ENCODE measurements at regions not wholly inside any gene's neighbourhood (a gene's known extent, or its start where the extent isn't known, plus 50 kb on each side); places are given as distances from the start of the nearest gene placed in this dataset.

GRCh38 chr5:3105172-3105571, 353.7 kb upstream of the IRX2 start:
- H3K9me3 ChIP-seq (ENCODE audit: control insufficient read depth, insufficient read depth, low read depth, low read length): no peaks in the 10 kb centered on the region
- no peak for DNase-seq (ENCODE audit: low read depth, low spot score)
- BruUV-seq (replicated peaks): no TSS peak
- H3K27me3 ChIP-seq (ENCODE audit: control insufficient read depth, insufficient read depth, low read length): no peaks in the 10 kb centered on the region
- intact Hi-C loops (cut with micrococcal nuclease; ENCODE audit: unreplicated experiment): no loop called here
- ChIA-PET CTCF (no interaction called here), POLR2A (no interaction called here)
- H3K36me3 ChIP-seq (ENCODE audit: control insufficient read depth, insufficient read depth, low read length): no peaks in the 10 kb centered on the region
- no peak for ATAC-seq
- no peak overlapping the region for H3K27ac ChIP-seq (ENCODE audit: low read length)
- no peak for TF ChIP-seq CTCF (IDR thresholded peaks at IDR 0.05)
- TF ChIP-seq REST (IDR thresholded peaks at IDR 0.05; ENCODE audit: insufficient read depth in 1 of 2, low read depth in 2 of 2, low read length in 1 of 2): no peak
- TF ChIP-seq SIN3A (IDR thresholded peaks at IDR 0.05; ENCODE audit: borderline replicate concordance, insufficient read depth, low read depth, low read length): no peak
- no peak for TF ChIP-seq POLR2AphosphoS5 (IDR thresholded peaks at IDR 0.05; ENCODE audit: low read depth, low read length)
- TF ChIP-seq TCF7L2 (IDR thresholded peaks at IDR 0.05; ENCODE audit: low read depth, low read length): no peak
- no peak overlapping the region for H3K4me3 ChIP-seq (ENCODE audit: low read depth in 2 of 2, low read length in 2 of 2)
- H3K4me1 ChIP-seq (ENCODE audit: control insufficient read depth, insufficient read depth, low read length): no peaks in the 10 kb centered on the region
- in situ Hi-C loops (cut with HindIII; ENCODE audit: low pct_unique_long_range_greater_than_20kb, low sequenced_read_pairs): no loop called here

DNA sequence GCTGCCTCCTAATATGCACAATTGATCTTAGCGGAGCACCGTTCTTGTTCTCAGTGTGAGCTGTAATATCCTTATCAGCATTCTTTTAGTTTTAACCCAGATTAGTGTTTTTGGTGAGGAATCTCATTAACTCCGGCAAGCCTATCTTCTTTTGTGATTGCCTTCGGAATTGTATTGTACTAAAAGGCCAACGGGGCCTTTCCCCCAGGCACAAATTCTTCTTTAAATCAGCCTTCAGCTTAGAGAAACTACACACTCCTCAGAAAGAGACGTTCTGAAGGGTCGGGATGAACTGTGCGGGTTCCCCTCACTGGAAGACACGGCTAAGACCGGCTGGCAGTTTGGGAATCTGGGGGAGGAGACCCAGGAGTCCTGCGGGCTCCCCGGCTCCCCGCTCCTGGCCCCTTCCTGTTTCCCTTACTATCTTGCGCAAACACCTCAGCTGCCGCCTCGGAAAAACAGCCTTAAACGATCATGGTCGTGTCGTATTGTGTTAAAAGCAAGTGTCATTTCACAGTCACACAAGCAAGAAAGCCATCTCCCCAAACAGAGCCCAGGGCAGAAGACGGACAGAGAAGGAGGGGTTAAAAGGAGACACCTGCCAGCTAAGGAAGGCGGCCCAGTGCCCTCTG, 353.1 kb upstream of the IRX2 start:
- Histone ChIP-seq H3K4me1 (ENCODE audit: control insufficient read depth, insufficient read depth, low read length) (no peaks in the 10 kb centered on the region), H3K36me3 (ENCODE audit: control insufficient read depth, insufficient read depth, low read length) (no peaks in the 10 kb centered on the region), H3K9me3 (ENCODE audit: control insufficient read depth, insufficient read depth, low read depth, low read length) (no peaks in the 10 kb centered on the region), H3K27me3 (ENCODE audit: control insufficient read depth, insufficient read depth, low read length) (no peaks in the 10 kb centered on the region), H3K27ac (ENCODE audit: low read length) (no peak overlapping the region), H3K4me3 (ENCODE audit: low read depth in 2 of 2, low read length in 2 of 2) (no peak overlapping the region)
- in situ Hi-C loops (cut with HindIII; ENCODE audit: low pct_unique_long_range_greater_than_20kb, low sequenced_read_pairs): no loop called here
- ChIA-PET CTCF (no interaction called here), POLR2A (no interaction called here)
- intact Hi-C loops (cut with micrococcal nuclease; ENCODE audit: unreplicated experiment): no loop called here
- TF ChIP-seq SIN3A (IDR thresholded peaks at IDR 0.05; ENCODE audit: borderline replicate concordance, insufficient read depth, low read depth, low read length): no peak
- no peak for TF ChIP-seq TCF7L2 (IDR thresholded peaks at IDR 0.05; ENCODE audit: low read depth, low read length)
- TF ChIP-seq REST (IDR thresholded peaks at IDR 0.05; ENCODE audit: insufficient read depth in 1 of 2, low read depth in 2 of 2, low read length in 1 of 2): no peak
- no peak for TF ChIP-seq POLR2AphosphoS5 (IDR thresholded peaks at IDR 0.05; ENCODE audit: low read depth, low read length)
- no peak for TF ChIP-seq CTCF (IDR thresholded peaks at IDR 0.05)
- BruUV-seq (replicated peaks): no TSS peak
- ATAC-seq (no peak), DNase-seq (ENCODE audit: low read depth, low spot score) (no peak)

Data from Panc1 (cell line).